GM18907 (cell line): ENCODE measurements at regions not wholly inside any gene's neighbourhood (a gene's known extent, or its start where the extent isn't known, plus 50 kb on each side); places are given as distances from the start of the nearest gene placed in this dataset.

ENCODE experiments used
- ATAC-seq: cut with Tn5 transposase; IDR thresholded peaks from one replicate; pipeline ENCODE4 v1.9.1; 2021; ENCODE audit warnings: mild to moderate bottlenecking, moderate library complexity; ENCODE audit not compliant: unreplicated experiment

DNA sequence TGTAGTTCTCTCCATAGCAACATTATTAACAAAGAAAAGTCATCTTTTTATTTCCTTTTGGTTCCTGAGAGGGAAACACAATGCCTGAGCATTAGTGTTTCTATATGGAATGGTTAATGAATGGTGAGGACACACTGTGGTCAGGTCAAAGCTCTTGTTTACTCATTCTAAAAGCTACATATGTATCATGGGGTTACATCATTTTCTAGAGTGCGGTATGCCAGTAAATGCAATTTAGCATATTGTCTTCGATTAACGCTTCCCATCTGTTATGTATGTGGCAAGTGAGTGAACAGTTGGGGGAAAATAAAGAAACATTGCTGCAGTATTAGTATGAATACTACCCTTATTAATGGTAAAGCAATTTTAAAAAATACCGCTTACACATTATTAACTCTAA lies 1152.2 kb upstream of the SPRY2 start:
- peak; percentile 96 for ATAC-seq

DNA sequence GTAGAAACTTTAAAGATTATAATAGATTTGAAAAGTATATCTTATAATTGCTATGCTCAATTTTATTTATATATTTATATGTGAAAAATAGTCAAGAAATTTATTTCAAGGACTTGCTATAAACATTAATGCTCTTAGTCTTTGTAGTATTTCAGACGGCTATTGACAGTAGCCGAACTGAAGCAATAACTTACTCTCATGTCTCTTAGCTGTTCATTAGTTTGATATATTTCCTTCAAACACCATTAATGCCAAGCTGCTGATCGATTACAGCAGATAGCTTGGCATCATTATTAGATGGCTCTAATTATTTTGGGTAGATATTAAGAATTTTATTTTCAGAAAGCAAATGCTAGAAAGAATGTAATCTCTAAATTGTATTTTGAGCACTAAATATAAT lies 1151.5 kb upstream of the SPRY2 start:
- ATAC-seq = no peak

DNA sequence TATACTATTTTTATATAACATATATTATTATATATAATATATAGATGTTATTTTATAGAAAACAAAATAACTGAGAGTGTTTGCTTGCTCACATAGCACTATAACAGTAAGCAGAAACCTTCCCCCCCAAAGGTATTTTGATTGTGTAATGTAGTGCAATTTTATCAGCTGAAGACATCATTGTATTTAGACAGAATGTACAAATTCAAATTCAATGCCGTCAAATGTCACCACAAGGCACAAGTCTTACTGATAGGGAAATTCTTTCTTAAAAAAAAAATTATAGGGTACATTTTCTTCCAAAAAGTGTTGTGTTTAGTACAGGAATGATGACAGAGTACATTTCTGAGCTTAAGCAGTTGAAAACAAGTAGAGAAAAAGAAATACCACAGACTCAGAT lies 1147.1 kb upstream of the SPRY2 start:
- no peak for ATAC-seq

DNA sequence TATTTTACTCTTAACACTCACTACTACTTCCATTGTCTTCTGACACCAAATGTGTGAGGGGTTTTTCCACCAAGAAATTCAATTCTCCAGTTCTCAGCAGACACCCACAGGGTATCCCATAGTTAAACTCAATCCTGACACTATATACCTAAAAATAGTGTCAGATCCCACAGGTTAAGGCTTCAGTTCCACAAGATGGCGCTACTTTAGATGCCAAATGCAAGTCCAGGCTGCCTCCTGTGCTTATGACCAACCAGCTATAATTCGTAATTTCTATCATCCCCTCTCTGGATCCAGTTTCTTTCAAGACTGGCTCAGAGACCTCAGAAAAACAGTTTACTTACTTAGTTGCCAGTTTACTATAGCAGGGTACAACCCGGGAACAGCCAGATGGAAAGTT lies 1146.2 kb upstream of the SPRY2 start:
- no peak for ATAC-seq

DNA sequence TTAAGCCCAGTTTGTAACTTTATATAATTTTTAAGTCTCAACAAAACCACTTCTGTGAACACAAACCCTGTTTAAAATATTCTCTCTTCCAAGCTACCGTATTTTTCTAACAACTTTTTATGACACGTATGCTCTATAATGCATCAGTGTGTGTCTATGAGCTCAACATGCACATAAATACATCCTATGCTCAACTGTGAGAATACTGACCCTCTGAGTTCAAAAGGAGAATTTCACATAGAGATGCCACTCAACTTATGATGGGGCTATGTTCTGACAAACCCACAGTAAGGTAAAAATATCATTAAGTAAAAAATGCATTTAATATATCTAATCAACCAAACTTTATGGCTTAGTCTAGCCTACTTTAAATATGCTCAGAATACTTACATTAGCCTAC lies 1139.7 kb upstream of the SPRY2 start:
- peak; percentile 71 for ATAC-seq

DNA sequence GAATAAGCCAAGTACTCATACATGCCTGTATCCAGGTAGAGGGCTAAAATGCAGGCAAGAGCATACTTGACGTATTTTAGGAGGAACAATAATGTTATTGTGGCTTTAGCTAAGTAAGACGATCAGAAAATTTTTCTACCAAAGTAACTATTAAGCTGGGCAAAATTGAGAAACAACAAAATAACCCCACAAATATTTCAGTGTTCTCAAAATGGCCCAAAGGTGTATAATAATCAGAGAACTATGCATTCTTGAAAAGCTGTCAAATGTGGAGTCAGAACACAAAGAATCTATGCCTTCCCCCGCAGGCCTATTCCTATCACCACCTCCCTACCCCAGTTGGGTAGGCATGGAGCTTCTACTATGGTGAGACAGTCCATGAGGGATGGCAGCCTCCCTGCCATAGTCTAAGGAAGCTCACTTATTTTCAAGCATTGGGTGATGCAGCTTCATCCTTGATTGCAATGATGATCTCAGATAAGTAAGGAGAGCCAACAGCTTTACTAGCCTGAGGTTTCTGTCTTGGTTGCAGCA lies 1132.5 kb upstream of the SPRY2 start:
- no peak for ATAC-seq

DNA sequence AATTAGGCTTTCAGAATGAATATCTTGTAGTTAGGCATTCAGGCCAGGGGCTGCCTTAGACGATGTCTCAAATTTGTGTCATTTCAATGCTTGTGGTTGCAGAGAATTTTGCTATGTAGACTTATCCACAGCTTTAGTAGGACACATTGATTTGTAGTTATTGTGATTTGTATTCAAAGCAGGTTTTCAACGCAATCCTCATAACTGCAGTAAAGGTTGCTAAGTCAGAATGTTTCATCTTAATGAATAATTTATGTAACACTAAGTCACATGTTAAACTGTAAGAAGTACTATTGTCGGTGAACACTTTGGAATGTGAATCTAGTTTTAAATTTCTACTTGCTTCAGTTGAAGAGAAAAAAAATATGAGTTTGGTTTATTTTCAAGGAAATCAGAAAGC lies 1117.2 kb upstream of the SPRY2 start:
- ATAC-seq = no peak

DNA sequence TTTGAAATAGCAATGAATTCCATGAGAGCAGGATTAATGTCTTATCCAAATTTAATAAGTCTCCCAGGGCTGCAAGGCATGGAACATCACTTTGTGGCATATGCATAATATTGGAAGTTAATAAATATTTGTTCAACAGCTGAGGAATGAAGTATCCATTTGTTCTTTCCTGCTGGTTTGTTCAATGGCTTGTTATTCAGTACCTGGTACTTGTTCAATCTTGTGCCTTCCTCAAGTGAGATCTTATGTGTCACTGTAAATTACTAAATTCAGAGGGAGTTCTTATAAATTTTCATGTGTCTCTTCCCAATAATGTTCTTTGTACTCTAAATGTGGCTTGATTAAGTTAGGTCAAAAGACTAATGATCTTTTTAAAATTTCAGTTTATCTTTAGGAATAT lies 1105.5 kb upstream of the SPRY2 start:
- ATAC-seq = no peak

DNA sequence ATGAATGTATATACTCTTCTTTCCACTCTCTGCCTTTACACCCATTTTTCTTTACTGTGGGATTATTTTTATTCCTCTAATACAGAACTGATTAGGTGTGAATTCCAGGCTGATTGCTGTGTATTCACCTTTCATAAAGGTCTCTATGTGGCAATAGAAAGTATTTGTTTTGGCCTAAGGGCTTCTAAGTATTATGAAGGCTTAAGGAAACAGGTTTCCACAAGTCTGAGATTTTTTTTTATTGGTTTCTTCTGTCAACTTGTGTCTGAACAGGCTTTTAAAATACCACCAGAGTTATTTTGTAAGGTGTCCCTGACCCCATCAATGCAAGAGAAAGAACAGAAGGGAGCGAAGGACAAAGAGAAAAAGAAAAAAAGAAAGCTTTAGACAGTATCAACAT lies 1102.0 kb upstream of the SPRY2 start:
- ATAC-seq = no peak

DNA sequence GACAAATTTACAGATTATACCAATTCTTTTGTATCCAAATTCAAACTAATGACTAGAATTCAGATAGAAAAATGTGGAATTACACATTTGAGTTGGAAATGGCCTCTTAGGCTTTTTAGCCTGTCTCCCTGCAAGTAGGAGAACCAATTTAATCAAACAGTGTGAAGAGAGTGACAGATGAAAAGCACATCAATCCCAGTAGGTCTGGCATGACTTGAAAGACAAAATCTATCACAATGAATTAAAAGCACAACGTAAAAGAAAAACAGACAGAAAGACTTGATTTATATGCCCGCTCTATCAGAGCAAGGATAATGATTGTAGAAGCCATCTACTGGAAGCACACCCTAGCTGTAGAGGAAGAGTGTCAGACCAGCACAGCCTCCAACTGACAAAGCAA lies 1084.4 kb upstream of the SPRY2 start:
- no peak for ATAC-seq

DNA sequence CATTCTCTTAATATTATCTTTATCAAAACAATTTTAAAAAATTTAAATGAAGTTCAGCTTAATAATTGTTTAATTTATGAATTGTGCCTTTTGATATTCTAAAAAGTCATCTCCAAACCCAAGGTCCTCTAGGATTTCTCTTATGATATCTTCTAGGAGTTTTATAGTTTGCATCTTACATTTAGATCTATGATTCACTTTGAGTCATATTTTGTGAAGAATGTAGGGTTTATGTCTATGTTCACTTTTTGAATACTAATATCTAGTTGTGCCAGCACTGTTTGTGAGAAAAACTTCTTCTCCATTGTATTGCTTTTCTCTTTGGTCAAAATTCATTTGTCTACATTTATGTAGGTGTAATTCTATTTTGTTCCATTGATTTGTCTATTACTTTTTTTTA lies 1068.4 kb upstream of the SPRY2 start:
- ATAC-seq = no peak

DNA sequence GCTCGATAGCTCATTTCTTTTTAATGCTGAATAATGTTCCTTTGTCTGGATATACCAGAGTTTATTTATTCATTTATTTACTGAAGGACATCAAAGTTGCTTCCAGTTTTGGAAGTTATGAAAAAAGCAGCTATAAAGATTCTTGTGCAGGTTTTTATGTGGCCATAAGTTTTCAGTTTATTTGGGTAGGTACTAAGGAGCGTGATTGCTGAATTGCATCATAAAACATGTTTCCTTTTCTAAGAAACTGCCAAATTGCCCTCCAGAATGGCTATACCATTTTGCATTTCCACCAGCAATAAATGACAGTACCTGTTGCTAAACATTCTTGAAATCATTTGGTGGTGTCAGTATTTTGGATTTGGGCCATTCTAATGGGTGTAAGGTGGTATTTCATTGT lies 1067.7 kb upstream of the SPRY2 start:
- no peak for ATAC-seq

DNA sequence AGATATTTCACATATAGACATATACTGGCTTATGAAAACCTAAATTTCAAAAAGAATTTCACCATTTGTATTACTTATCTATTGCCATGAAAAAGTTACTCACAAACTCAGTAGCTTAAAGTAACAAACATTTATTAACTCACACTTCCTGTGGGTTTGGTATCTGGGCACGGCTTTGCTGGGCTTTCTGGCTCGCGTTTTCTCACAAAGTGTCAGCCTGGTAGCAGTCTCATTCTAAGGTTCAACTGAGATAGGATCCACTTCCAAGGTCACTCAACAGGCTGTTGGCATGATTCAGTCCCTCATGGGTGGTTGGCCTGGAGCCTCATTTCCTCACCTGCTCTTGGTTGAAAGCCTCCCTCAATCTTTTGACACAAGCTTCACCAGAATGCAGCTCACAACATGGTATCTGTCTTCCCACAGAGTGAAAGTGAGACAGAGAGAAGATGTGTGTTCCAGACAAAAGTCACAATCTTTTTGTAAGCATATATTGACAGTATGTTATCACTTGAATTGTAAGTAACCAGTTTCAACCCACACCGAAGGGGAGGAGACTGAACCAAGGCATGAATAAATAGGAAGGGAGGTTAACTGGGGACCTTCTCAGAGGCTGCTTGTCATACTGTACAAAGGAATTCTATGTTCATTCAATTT lies 1065.8 kb upstream of the SPRY2 start:
- ATAC-seq = peak; percentile 97

DNA sequence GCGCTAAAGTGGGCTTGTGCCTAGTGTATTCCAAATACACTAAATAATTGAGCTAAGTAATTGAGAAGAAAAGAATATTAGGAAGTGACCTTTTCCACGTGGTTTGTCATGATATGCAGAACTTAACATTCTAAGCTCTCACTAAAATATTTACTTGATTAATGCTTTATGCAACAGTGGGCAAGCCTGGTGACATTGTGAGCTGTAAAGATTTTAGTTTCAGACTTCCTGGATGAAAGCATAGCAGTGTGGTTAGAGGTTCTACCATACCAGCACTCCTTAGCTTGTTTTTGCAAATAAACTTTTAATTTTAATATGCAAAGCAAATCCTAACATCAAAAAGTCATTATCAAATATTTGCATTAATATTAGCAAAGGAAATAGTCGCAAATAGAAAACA lies 1065.1 kb upstream of the SPRY2 start:
- peak; percentile 44 for ATAC-seq

DNA sequence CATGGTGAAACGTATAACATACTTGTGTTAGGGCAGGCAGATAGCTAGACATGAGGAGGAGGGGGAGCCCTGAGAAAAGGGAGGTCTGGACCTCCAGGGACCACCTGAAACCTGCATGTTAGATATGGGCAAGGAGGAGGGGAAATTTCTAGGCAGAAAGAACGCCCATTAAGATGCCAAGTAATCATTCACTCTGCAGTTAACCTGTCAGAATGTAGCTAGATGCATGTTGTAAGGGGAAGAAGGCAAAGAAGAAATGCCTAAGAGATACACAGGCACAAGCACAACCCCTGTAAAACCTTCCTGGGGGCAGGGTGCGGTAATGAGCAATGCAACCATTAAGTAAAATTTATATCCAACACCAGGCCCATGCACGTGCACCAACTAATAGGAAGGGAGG lies 1055.3 kb upstream of the SPRY2 start:
- ATAC-seq = no peak

DNA sequence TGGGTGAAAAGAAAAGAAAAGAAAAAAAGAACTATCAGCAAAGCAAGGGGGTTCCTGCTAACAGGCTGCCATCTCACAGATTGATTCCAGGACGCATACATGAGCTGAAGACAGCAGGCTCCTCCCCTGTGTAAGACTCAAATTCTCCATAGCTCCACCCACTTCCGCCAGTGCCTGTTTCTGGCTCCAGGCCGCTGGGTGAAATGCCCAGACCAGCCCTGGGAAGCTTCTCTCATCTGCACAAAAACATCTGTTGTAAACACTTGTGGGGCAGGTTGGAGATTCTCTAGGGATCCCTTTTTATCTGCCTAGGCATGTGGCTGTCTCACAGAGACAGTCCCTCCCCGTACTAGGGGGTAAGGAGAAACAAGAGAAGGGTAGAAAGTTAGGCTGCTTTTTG lies 1054.4 kb upstream of the SPRY2 start:
- ATAC-seq = no peak

DNA sequence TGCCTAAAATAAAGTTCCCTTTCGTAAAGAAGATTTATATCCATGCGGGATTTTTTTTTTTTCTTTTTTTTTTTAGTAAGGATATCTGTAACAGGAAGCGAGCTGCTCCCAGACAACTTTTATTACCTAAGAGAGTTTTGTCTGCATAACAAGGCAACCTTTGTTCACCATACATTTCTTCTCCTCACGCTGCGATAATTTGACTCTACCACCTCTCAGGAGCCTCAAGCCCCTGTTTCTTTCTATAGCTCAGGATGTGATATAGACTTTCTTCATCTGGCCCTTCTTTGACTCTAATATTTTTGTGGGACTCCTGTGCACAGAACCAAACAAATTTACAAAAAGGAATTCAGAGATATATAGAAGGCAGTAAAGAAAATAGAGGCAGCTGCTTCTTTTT lies 1053.7 kb upstream of the SPRY2 start:
- no peak for ATAC-seq

DNA sequence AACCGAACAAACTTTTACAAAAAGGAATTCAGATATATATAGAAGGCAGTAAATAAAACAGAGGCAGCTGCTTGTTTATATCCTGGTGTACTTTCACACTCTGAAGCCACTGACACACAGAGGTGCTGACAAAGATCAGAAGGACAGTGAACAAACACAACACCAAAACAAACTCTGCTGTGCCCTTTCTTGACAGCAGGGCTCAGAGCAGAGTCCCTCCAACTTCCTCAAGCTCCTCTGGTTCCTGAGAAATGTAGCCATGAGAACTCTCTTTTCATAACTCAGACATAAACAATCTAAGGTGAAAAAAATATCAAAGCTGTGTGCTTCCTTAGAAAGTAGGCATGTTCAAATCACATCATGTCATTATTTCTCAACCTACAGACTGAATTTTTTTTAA lies 1052.8 kb upstream of the SPRY2 start:
- peak; percentile 84 for ATAC-seq

DNA sequence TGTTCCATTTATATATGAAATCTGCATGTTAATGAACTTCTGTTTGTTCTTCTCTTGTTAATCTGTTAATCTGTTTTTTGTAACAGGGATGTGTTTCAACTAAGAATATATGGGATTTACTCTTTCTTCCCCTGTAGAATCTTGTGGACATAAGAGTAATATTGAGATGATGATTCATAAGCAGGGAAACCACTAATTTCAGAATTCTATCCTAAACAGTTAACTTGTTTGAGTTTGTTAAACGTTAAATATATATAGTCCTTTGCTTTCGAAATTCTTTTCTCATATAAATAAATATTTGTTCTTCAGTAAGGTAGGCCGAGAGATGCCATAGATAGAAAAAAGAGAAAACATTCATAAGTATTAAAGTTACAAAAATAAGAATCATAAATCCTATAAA lies 1052.2 kb upstream of the SPRY2 start:
- no peak for ATAC-seq

DNA sequence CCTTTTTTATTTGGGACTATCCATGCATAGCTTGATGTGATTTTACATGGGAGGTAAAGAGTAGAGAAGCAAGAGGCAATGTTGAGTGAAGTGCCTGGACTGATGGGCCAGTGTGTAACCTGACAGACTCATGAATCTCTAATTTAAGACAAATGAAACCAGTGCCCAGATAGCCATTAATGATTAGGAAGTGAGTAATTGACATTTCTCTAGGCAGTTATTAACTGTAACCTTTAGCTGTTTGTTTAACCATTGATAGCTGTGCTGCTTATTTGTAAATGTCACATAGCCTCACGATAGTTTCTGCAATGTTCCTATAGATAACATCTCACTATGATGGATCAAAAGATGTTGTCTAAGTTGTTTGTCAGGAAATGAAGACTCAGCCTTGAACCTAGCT lies 1047.5 kb upstream of the SPRY2 start:
- ATAC-seq = peak; percentile 81

DNA sequence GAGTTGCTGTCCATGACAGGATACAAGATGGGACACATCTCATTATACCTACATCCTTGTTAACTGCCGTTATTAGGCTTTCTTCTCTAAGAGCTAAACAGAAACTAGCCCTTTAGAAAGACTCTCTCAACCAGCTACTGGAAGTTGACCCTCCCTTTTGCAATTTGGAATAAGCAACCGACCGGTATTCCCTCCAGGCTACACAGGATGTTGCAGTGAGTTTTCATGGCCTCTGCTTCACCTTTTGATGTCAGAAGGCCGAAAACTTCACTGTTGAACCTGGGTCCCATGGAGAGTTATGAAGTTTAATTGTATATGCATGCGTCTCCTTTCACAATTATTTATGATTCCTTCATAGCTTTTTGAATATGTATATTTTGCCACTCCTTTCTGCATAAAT lies 1042.5 kb upstream of the SPRY2 start:
- ATAC-seq = no peak

DNA sequence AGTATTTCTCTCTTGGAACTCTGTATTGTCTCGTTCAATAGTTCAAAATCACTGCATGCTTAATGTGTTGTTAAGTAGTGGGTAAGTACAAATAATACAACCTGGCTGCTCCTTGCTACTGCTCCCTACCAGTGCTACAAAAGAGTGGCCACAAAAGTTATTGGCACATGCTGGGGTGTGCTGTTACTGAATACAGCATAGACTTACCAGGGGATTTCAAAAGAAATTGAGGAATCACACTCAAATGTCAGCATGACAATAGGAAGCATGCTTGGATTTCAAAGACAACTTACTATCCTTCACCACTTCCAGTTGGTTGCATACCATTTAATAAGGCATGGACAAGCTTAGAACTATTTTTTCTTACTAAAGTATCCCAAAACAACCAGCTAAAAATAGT lies 1041.3 kb upstream of the SPRY2 start:
- no peak for ATAC-seq

DNA sequence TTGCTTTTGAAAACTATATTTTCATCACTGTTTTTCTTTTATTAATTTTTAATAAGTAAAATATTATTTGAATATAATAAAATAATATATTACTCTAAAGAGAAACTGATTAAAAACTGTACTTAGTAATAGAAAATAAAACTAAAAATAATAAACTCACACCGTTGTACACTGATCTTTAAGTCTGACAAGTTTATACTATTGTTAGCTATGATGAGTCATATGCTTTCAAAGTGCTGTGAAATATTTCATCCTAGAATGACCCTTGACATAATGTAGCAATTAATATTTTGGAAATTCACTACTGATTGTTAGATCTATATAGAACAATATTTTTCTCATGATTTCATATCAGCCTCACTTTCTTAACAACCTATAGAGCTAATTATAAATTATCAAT lies 1040.6 kb upstream of the SPRY2 start:
- peak; percentile 40 for ATAC-seq
